HepG2 (cell line): ENCODE measurements at regions not wholly inside any gene's neighbourhood (a gene's known extent, or its start where the extent isn't known, plus 50 kb on each side); places are given as distances from the start of the nearest gene placed in this dataset.

Source experiments
- BRCA1 ChIP-seq: sonication (generic); formaldehyde crosslinking; IDR thresholded peaks from 2 replicates; pipeline ENCODE4 v1.4.0; 2020; ENCODE audit warnings: missing genetic modification reagents
- KAT2B ChIP-seq: fragments of 150-350 bp; IDR thresholded peaks from 2 replicates; pipeline ENCODE4 v1.6.1; 2014; ENCODE audit warnings: low read depth, low read length, borderline replicate concordance
- RXRA ChIP-seq: sonication (generic); formaldehyde crosslinking; IDR thresholded peaks from 2 replicates; pipeline ENCODE4 v1.5.1; 2020; ENCODE audit warnings: missing genetic modification reagents
- TF ChIP-seq, protein P1 (sequence below): sonication (generic); formaldehyde crosslinking; IDR thresholded peaks from 2 replicates; pipeline ENCODE4 v1.4.0; 2020; ENCODE audit warnings: mild to moderate bottlenecking, missing genetic modification reagents
- TF ChIP-seq, protein P2 (sequence below): sonication (generic); formaldehyde crosslinking; IDR thresholded peaks from 2 replicates; pipeline ENCODE4 v1.9.0; 2021; ENCODE audit warnings: missing genetic modification reagents, borderline replicate concordance

DNA sequence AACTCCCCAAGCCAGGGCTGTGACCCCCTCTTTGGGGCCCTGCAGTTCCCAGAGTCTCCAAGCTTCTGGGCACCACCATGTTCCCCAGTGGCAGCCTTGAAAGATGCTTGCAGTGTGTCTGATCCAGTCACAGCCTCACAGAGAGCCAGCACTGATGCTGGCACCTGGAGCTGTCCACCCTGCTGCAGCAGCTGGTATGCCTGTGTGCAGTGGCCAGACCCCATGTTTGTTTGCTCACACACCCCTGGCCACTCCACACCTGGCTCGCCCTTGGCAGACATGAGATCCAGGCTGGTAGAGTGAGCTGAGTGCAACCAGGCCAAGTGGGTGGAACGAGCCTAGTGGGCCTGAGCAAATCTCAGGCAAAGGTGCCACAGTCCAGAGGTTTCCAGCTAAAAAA, 106.0 kb downstream of the C9orf50 start (continued):
- TF ChIP-seq, protein P1, sequence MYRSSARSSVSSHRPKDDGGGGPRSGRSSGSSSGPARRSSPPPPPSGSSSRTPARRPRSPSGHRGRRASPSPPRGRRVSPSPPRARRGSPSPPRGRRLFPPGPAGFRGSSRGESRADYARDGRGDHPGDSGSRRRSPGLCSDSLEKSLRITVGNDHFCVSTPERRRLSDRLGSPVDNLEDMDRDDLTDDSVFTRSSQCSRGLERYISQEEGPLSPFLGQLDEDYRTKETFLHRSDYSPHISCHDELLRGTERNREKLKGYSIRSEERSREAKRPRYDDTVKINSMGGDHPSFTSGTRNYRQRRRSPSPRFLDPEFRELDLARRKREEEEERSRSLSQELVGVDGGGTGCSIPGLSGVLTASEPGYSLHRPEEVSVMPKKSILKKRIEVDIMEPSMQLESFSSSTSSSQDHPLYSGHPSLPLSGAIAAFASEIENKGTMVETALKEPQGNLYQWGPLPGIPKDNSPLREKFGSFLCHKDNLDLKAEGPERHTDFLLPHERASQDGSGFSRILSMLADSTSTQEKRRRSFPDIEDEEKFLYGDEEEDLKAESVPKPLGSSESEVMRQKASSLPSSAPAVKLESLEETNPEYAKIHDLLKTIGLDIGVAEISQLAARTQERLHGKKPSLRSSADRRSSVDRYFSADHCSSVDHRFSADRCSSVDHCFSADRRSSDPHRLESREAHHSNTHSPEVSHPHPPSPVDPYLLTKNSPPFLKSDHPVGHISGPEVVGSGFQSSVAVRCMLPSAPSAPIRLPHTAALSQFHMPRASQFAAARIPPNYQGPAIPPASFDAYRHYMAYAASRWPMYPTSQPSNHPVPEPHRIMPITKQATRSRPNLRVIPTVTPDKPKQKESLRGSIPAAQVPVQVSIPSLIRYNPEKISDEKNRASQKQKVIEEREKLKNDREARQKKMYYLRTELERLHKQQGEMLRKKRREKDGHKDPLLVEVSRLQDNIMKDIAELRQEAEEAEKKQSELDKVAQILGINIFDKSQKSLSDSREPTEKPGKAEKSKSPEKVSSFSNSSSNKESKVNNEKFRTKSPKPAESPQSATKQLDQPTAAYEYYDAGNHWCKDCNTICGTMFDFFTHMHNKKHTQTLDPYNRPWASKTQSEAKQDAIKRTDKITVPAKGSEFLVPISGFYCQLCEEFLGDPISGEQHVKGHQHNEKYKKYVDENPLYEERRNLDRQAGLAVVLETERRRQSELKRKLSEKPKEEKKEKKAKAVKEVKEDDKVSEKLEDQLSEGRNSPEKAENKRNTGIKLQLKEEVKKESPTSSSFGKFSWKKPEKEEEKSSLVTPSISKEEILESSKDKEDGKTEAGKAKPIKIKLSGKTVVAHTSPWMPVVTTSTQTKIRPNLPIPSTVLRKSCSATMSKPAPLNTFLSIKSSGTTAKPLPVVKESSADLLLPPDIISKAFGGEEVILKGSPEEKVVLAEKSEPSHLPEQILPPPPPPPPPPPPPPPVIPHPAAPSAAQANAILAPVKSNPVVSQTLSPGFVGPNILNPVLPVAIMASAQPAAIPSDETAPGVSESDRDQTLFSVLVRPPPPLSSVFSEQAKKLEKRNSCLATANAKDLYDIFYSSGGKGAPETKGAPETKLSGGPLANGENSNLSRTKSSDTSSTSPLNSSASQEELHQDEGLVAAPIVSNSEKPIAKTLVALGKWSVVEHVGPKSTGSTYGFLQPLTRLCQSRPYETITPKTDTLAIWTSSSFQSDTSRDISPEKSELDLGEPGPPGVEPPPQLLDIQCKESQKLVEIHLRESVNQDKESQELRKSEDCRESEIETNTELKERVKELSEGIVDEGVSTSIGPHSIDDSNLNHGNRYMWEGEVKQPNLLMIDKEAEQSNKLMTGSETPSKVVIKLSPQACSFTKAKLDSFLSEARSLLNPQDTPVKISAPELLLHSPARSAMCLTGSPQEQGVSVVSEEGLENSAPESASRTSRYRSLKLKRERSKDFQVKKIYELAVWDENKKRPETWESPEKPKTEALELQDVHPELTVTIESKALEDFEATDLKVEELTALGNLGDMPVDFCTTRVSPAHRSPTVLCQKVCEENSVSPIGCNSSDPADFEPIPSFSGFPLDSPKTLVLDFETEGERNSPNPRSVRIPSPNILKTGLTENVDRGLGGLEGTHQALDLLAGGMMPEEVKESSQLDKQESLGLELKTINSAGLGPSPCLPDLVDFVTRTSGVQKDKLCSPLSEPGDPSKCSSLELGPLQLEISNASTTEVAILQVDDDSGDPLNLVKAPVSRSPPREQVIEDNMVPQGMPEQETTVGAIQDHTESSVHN (CRISPR knock-in tag): no peak
- TF ChIP-seq RXRA (CRISPR knock-in tag): no peak
- TF ChIP-seq, protein P2, sequence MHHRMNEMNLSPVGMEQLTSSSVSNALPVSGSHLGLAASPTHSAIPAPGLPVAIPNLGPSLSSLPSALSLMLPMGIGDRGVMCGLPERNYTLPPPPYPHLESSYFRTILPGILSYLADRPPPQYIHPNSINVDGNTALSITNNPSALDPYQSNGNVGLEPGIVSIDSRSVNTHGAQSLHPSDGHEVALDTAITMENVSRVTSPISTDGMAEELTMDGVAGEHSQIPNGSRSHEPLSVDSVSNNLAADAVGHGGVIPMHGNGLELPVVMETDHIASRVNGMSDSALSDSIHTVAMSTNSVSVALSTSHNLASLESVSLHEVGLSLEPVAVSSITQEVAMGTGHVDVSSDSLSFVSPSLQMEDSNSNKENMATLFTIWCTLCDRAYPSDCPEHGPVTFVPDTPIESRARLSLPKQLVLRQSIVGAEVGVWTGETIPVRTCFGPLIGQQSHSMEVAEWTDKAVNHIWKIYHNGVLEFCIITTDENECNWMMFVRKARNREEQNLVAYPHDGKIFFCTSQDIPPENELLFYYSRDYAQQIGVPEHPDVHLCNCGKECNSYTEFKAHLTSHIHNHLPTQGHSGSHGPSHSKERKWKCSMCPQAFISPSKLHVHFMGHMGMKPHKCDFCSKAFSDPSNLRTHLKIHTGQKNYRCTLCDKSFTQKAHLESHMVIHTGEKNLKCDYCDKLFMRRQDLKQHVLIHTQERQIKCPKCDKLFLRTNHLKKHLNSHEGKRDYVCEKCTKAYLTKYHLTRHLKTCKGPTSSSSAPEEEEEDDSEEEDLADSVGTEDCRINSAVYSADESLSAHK (CRISPR knock-in tag): no peak
- TF ChIP-seq KAT2B: no peak
- TF ChIP-seq BRCA1: no peak
